Spleen (tissue), 7 donors: ENCODE measurements at regions not wholly inside any gene's neighbourhood (a gene's known extent, or its start where the extent isn't known, plus 50 kb on each side); places are given as distances from the start of the nearest gene placed in this dataset.
"Not testable (repeated sequence)": the region's sequence is repeated elsewhere in the genome, so short reads cannot be mapped to it uniquely, and the experiment has no call there.

ENCODE experiments used
- CTCF ChIP-seq, 11 experiments: fragments of 200-600 bp in 7 of 11; fragments of 450-650 bp in 4 of 11; sonication (generic) in 4 of 11; IDR thresholded peaks in 8 of 11; conservative IDR thresholded peaks in 3 of 11; 1 replicate in 7 of 11; 2 replicates in 4 of 11; pipeline versions ENCODE4 v1.4.0 to v1.8.0; 2016 to 2021; ENCODE audit warnings: antibody characterized with exemption in 11 of 11, inconsistent platforms in 4 of 11, mild to moderate bottlenecking in 1 of 11
- POLR2A ChIP-seq, 3 donors: fragments of 450-650 bp; IDR thresholded peaks; one replicate each; pipeline ENCODE4 v1.5.1; 2017; ENCODE audit warnings: antibody characterized with exemption in 3 of 3, mild to moderate bottlenecking in 1 of 3
- POLR2AphosphoS5 ChIP-seq, 3 donors: sonication (generic); formaldehyde crosslinking; IDR thresholded peaks; one replicate each; pipeline ENCODE4 v1.5.1; 2017; ENCODE audit warnings: antibody characterized with exemption in 3 of 3
- donor health status: DM: no; HTN: no; CAD: no; lungs with moderate emphysema.
- donor health status: DM: no; HTN: no; CAD: no.
- donor health status: DM: no; HTN: no; CAD: no.

DNA sequence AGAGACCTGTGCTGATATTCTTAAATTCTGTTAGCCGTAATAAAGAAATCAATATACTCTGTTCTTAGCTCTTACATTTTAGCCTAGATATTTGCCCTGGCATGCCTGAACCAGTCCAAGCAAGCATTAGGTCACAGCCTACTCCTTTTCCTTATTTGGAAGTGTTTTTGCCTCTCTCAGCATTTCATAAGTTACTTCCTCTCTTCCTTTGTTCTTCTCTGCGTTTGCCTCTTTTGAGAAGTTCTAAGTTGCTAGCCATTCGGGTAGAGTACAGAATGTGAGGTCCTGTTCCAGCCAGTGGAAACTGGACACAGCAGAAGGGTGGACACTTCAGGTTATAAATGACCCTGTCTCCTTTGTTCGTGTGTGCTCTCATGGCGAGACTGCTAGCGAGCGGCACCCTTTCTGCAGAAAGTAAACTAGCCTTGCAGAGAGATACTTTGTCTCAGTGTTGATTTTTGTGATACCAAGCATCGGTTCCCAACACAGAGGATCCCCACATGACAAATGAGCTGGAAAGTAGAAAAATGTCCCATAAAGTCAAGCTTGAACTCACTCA lies 75.0 kb upstream of the FAM153A start:
- TF ChIP-seq CTCF (IDR thresholded peaks at IDR 0.05 in 8 of 11, conservative IDR thresholded peaks at IDR 0.05 in 3 of 11); POLR2A (IDR thresholded peaks at IDR 0.05); POLR2AphosphoS5 (IDR thresholded peaks at IDR 0.05): not testable (repeated sequence)
